GM18508 (cell line): ENCODE measurements at regions not wholly inside any gene's neighbourhood (a gene's known extent, or its start where the extent isn't known, plus 50 kb on each side); places are given as distances from the start of the nearest gene placed in this dataset.
A peak's percentile ranks its signal among the peaks of the same experiment; 100 is the strongest.

Experiments used
- ATAC-seq: cut with Tn5 transposase; IDR thresholded peaks from one replicate; pipeline ENCODE4 v1.9.1; 2021; ENCODE audit warnings: moderate number of reproducible peaks; ENCODE audit not compliant: insufficient read depth, unreplicated experiment

DNA sequence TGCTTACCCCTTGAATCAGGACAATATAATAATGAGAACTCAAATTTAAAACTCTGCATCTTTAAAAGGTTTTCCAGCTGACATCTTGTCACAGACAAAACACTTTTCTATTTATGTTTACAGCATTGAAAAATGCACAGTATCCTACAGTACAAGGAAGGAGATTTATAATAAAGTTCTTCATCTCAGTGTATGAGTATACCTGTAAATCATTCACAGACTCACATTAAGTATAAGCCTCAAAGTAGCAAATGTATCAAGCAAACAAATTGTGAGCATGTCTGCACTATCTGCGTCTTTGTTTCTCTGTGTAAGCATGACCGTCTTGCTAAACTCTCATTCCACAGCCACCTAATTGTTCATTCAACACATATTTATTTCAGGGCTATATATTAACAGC lies 52.8 kb downstream of the PPP1R2C start:
- ATAC-seq: no peak

DNA sequence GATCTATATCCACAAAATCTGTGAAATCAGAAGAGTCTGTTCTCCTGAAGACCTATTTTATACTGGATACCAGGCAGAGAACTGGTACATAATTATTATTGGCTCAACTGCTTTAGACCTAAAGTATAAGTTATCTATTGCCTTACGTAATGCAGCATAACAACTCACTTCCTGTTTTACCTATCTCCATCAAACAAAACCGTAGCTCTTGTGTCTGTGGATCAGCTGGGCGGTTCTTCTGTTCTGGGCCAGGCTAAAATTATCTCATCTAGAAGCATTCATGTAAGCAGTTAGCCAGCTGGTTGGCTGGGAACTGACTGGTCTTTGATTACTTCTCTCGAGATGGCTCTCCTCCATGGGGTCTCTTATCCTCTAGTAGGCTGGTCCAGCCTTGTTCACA lies 57.8 kb downstream of the PPP1R2C start:
- ATAC-seq: no peak

DNA sequence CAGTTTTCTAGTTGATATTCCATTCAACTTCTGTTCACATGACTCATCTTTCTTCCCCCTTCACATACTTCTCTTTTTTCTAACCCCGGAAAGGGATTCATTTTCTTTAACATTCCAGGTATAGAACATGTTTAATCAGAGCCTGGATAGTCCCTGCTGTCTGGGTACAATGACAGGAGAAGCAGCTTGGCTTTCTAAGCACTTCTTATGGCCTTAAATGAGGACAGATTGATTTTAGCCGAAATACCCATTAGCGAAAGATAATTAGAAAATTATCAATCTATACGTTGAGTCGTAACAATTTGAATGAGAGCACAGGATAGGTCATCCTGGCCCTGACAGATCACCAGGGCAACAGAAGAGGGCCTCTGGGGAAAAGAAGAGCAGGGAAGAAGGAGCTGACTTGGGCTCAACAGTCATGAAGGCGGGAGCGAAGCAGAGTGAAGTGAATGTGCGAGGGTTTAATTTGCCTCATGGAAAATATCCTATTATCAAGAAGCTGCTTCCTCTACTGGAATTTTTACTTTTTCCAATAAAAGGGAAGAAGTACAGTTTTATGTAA lies 62.2 kb downstream of the PPP1R2C start:
- peak; percentile 20 for ATAC-seq

DNA sequence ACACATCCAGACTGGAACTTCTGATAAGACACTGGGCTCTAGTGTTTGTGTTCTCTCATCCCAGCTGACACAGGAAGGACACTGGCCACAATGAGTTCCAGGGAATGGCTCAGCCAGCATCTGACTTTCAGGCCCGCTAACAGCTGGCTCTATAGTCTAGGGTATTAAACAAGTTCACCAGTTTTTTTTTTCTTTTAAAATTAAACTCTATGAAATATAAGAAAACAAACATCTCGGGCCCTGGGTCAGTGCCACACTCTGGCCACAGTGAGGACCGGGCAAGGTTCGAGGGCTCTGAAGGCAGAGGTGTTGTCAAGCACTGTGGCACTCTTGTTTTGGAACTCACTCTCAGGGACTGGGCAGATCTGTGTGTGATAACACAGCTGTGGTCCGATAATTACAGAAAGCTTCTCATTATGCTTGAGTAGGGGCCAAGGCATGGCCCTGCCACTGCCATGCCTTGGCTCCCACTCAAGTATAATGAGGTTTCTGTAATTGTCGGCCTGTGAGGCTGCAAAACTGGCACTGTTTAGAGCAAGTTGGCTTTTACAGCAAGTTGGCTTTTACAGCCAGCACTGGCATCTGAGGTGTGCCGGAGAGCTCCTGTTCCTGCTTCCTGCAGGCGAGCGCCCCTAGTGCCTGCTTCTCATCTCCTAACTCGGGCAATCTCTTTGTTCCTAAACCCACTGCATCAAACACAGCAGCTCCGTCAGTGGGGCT lies 62.8 kb downstream of the PPP1R2C start:
- peak; percentile 64 for ATAC-seq

DNA sequence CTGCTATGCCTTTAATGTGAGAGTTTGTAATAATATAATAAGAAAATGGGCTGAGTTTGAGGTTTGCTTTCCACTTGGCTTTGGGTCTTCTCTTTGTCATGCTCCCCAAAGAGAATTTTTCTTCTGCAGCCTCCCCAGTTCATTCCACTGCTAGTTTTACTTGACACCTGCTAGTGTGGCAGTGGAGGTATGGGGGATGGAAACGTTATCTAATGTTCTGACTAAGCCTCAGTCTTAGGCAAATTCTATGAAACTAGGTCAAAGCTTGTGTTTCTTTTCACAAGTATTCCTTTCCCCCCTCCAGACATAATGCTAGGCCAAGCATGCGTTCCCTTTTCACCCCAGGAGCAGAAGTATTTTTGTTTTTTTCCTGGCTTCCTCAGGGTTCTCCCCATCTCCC lies 67.5 kb downstream of the PPP1R2C start:
- ATAC-seq: no peak

DNA sequence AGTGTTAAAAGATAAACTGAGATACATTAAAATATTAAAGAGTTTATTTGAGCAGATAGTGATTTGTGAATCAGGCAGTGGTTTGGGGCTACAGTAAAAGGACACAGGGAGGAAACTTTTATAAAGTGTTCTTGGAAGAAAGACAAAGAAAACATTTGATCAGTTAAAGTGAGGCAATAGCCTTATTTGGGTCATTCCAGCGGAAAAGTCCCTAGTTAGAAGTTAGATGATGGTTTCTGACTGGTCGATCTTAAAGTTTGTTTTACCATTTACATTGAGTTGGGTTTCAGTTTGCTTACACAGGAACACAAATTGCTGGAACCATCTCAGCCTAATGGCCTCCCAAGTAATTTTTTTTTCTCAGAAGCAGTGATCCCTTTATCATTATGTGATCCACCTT lies 69.7 kb downstream of the PPP1R2C start:
- no peak for ATAC-seq

DNA sequence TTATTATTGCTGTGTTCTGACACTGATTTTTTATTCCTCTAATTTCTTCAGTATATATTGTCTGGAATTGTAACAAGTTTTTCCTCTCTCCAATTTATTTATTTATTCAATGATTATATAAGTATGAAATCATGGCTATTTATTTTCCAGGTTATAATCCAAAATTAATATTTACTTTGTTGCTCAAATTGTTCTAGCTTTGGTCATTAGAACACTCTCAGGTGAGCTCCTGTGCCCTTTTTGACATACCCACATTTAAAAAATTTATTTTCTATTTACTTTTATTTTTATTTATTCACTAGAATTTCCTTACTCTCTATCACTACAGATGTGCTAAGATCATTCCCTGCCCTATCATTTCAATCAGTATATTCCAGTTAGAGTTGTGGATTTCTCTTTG lies 70.2 kb downstream of the PPP1R2C start:
- no peak for ATAC-seq

DNA sequence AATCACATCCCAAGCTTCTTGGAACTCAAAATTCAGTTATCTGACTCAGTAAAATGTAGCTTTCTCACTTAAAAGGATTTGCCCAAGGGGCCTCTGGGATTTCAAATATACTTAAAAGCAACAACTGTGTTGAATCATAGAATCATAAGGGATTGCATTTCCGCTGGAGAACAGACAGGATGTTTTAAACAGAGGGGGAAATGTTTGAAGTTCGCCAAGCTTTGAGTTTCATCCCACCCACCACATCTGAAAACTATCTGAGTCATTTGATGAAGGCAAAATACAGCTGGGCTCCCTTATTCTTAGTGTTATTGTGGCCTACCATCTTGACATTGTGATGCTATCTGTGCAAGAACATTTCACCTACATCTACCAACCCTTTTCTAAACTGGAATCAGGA lies 73.5 kb downstream of the PPP1R2C start:
- ATAC-seq: no peak

DNA sequence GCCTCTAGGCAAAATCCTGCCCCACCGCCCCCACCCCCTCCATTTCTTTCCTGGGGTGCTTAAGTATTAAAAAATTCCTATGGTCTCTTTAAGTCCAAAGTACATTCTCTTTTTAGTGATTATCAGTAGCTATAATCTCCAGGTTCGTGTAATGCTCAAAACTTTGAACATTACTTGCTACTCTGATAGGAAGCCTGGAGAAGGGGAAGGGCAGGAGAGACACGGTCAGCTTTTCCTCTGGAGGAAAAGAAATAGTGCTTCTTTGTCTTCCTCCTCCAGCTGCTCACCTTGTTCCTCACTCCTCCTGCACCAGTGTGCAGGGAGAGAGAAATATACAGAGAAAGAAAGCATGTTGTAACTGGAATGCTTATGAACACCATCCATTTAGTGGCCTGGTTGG lies 80.4 kb downstream of the PPP1R2C start:
- no peak for ATAC-seq

DNA sequence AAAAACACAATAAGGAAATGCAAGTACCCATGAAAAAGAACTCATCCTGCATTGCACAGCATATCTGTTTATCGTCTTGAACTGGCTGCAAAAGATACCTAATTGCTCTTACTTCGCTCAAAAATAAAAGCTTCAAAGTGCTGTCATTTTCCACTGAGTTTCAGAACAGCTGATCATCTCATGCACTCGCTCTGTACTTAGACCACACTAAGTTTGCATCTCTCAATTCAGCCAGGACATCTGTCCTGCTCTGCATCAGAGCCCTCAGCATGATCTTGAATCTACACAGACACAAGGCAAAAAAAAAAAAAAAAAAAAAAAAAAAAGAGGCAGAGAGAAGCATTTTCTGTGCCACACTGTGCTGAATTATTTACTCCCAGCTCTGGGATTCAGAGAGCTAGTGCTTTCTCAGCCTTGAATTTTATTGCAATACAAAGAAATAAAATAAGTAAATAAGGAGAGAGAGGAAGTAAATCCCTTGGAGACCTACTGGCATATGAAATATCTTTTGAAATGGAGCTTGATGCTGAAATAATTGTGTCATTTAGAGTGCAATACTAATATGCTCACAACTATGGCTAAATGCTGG lies 81.3 kb downstream of the PPP1R2C start:
- ATAC-seq: no peak

DNA sequence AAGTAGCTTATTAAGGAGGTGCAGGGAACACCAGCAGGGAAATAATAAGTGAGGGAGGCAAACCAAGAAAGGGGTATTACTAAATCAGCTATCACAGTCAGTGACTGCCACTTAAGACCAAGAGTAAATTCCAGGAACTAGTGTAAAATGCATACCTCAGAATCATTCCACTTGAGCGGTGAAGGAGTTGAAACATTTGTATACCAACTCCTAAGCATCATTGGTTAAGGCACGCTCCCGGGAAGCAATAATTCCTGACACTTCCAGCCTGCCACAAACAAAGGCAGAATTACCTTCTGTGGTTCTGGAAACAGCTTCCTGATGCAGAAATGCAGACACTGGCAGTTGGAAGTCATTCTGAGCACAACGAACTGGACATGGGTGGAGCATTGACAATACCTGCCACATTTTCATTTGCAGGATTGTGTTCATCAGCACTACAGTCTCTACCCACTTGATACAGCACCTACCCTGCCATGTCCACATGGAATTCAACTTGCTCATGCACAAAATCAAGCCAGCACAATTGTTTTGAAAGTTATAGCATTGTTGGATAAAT lies 82.1 kb downstream of the PPP1R2C start:
- ATAC-seq: no peak

DNA sequence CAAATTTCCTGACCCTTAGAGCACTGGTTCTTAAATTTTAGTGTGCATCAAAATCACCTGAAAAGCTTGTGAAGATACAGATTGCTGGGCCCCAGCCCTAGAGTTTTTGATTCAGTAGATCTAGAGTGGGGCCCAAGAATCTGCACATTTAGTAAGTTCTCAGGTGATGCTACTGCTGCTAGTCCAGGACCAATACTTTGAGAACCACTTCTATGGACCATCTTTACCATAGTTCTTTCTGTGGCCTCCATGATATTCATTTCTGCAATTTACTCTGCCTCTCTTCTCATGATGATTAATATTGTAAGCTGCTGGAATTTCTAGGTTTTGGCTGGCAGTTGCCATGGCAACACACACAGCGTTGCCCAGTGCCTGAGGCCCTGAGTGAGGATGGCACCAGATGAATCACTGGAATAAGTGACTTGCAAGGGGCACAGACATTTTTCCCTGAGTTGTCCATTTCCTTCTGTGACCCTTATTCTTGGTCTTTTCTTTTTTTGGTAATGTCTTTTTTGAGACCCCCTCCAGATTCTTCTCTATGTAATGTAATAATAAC lies 83.6 kb downstream of the PPP1R2C start:
- no peak for ATAC-seq

DNA sequence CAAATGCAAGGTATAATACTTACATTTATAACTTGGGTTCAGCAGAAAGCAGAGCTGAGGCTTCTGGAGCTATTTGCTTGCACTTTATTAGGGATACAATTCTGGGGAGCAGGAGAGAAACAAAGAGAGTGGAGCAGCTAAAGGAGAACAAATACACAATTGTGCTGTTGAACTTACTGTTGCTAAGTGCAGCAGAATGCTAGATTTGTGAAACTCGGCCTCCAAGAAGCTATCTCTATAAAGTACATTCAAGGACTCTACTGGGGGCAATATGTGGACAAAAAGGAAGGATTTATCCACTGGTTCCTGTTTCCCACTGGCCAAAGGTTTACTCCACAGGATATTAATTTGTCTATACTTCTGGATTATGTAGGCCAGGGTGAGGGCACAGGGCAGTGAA lies 86.8 kb downstream of the PPP1R2C start:
- no peak for ATAC-seq

DNA sequence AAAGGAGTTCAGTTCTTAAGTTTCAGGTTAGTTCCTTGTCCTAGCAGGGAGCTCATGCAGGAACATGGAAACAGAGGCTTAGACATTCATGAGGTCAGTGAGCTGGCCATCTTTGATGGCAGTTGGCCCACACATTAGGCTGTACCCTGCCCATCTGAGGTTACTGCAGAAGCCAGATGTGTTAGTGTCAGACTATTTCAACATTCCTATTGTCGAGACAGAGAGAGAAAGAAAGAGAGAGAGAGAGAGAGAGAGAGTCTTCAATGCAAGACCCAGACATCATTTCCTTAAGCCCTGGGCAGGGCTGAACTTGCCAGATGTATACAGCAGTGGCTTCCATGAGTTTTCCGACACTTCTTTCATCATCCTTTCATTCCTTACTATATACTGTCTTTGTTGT lies 91.3 kb downstream of the PPP1R2C start:
- no peak for ATAC-seq

DNA sequence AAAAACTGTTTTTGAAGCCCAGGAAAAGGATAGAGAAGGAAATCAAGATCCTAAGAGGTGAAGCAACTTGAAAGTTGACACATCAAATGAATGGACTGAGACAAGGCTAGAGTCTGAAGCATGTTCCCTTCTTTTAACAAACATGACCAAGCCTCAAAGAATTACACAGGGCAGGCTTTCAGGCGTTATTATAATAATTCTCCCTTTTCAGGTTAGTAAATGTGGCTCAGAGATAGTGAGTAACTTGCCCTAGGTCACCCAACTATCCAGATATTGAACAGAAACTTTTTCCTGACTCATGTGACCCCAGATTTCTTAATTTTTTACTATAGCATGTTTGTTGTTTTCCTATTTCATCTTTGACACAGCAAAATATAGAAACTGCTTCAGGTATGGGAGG lies 91.7 kb downstream of the PPP1R2C start:
- ATAC-seq: no peak

DNA sequence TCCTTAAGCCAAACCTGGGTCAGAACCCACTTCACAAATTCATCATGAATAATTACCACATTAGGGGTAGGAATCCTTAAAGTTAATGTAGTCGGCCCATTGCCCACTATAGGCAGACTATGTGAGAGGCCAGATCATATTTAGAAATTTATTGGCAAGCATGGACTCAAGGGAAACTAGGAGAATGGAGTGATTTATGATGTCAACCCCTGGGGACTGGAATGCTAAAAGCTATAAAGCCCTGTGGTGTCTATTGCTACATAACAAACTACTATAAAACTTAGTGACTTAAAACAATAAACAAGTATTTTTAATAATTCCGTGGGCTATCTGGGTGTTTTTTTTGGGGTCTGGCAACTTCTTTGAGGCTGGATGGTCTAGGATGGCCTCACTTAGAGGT lies 93.9 kb downstream of the PPP1R2C start:
- no peak for ATAC-seq

DNA sequence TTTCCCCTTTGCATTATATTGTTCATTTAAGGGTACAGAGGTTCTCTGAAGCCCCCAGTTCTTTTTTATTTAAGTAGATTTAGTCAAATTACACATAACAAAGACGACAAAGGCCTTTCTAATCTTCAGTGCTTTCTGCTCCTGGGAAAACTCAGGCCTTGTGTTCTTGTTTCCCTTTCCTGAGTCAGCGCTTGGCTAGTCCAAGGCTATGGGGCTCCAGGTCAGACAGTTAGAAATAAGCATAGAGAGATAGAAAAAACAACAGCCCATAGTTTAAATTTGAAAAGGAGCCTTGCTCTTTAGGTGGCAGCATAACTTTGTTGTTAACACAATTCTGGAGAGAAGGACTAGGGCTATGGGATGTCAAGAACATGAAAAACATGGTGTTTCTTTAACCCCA lies 97.3 kb downstream of the PPP1R2C start:
- ATAC-seq: no peak

DNA sequence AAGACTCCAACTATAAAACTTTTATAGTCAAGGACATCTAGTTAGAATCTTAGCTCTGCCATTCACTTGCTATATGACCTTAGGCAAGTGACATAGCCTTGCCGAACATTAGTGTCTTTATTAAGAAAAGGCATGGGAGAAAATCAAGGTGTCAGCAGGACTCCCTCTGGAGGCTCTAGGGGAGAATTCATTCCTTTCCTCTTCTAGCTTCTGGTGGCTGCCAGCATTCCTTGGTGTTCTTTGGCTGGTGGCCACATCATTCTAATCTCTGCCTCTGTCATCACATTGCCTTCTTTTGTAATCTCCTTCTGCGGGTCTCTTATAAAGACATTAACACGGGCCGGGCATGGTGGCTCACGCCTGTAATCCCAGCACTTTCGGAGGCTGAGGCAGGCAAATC lies 99.8 kb downstream of the PPP1R2C start:
- no peak for ATAC-seq

DNA sequence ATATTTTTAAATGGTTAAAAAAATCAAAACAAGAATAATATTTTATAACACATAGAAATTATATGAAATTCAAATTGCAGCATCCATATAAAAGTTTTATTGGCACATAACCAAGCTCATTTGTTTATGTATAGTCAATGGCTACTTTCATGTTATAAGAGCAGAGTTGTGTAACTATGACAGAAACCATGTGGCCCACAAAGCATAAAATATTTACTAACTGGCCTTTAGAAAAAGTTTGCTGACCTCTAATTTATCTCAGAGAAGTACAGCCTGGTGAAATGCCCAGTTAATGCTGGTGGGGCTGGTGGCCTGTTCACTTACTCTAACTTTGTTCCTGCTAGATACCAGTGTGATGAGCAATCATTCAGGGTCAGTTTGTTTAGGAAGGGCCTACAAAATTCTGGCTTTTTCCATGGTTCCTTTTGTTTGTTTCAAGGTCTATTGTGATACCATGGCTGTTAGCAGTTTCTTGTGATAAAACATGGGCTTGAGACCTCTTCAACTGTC lies 104.6 kb downstream of the PPP1R2C start:
- no peak for ATAC-seq

DNA sequence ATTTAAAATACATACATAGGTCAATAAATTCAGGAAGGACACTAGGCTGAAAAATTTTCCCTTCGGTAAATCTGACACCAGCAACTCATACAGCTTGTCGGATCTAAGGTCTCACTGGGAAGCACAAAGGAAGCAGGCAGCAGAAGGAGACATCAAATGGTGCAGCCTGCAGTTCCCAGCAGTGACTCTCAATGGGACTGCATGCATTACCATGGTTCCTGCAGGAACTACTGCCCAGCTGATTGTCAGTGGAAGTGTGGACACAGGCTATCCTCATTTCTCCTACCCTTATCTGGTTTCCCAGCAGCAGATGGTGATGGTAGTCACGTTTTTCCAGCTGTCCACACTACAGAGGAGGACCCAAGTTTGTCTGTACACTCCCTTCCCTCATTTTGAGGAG lies 113.3 kb downstream of the PPP1R2C start:
- ATAC-seq: no peak

DNA sequence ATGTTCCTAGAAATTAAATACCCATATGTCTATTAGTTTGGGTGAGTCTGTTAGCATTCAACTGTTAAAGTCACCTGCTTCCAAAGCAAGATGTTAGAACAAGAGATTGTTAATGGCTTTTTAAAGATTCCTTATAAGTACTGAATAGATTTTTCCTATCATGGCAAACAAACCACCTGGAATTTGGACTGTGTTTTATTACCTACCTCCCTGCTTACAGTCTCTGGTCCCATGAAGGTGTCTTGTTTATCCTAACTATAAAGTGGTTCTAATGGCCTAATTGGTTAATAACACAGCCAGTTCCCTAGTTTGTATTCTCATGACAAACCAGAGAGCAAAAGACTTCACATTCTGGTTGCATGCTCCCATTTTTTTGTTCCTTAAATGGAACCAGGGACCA lies 149.5 kb downstream of the PPP1R2C start:
- no peak for ATAC-seq
